Endothelial cell of umbilical vein (primary cell): ENCODE measurements at regions not wholly inside any gene's neighbourhood (a gene's known extent, or its start where the extent isn't known, plus 50 kb on each side); places are given as distances from the start of the nearest gene placed in this dataset.
"Not testable (repeated sequence)": the region's sequence is repeated elsewhere in the genome, so short reads cannot be mapped to it uniquely, and the experiment has no call there.

Experiments
- BruUV-seq: library from RNA; stranded (reverse); fragments of 400-500 nt; replicated peaks from 2 replicates; lab custom pipeline; 2021; lab: Mats Ljungman, UMichigan
- CTCF ChIA-PET: fragments of 300-600, 350-600 bp; sonication (Branson Sonifier 250); formaldehyde crosslinking; loops from one replicate; lab custom pipeline; 2021; ENCODE audit warnings: antibody characterized with exemption, inconsistent platforms; lab: Charles Lee
- POLR2A ChIA-PET: fragments of 300-600, 350-600 bp; sonication (Branson Sonifier 250); formaldehyde crosslinking; loops from one replicate; lab custom pipeline; 2021; ENCODE audit warnings: antibody characterized with exemption, inconsistent platforms; lab: Charles Lee
- DNase-seq: peaks from one replicate; pipeline ENCODE4 v3.0.0-alpha.2; 2011; ENCODE audit warnings: low read depth, low spot score
- FAIRE-seq: peaks from 2 replicates; lab custom pipeline; 2011; peaks lifted over from hg19 to GRCh38; lab: Jason Lieb, UNC
- H2AFZ ChIP-seq: 2 replicates; pipeline ENCODE4 v1.6.0; 2012; ENCODE audit warnings: low read depth, low read length, control low read depth, inconsistent platforms
- H3K27ac ChIP-seq: 2 replicates; pipeline ENCODE4 v1.5.1; 2011; ENCODE audit warnings: low read depth, mild to moderate bottlenecking, control low read depth, low read length, moderate library complexity; ENCODE audit not compliant: insufficient read depth
- H3K27me3 ChIP-seq, 2 experiments: 2 replicates each; pipeline versions ENCODE4 v1.6.0 to v1.6.1; 2011; ENCODE audit warnings: low read length in 2 of 2, mixed read lengths in 1 of 2; ENCODE audit not compliant: control insufficient read depth in 2 of 2, insufficient read depth in 2 of 2
- H3K36me3 ChIP-seq, 2 experiments: 2 replicates in 1 of 2; 3 replicates in 1 of 2; pipeline ENCODE4 v1.5.1; 2011; ENCODE audit warnings: low read length in 2 of 2, mild to moderate bottlenecking in 1 of 2, moderate library complexity in 1 of 2; ENCODE audit not compliant: control insufficient read depth in 2 of 2, insufficient read depth in 2 of 2; ENCODE audit errors: extremely low read depth in 1 of 2
- H3K4me1 ChIP-seq: 3 replicates; pipeline ENCODE4 v1.5.1; 2011; ENCODE audit warnings: mild to moderate bottlenecking, low read length; ENCODE audit not compliant: control insufficient read depth, insufficient read depth; ENCODE audit errors: extremely low read depth
- H3K4me2 ChIP-seq: 2 replicates; pipeline ENCODE4 v1.6.1; 2011; ENCODE audit warnings: low read length, control low read depth, mixed read lengths; ENCODE audit not compliant: insufficient read depth
- H3K4me3 ChIP-seq, 3 experiments: fragments of 200-600 bp in 1 of 3; sonication (generic), shearing (Covaris generic) in 1 of 3; replicated peaks in 1 of 3; 2 replicates each; pipeline ENCODE4 v1.5.1; 2011 to 2016; ENCODE audit warnings: control low read depth in 3 of 3, low read length in 3 of 3, mild to moderate bottlenecking in 2 of 3, inconsistent platforms in 1 of 3, low read depth in 1 of 3, moderate library complexity in 1 of 3; ENCODE audit not compliant: insufficient read depth in 1 of 3
- H3K79me2 ChIP-seq: 2 replicates; pipeline ENCODE4 v1.6.0; 2012; ENCODE audit warnings: low read length, inconsistent platforms; ENCODE audit not compliant: control insufficient read depth, insufficient read depth
- H3K9ac ChIP-seq: replicated peaks from 2 replicates; pipeline ENCODE3; 2011; ENCODE audit warnings: low read length, control low read depth; ENCODE audit not compliant: insufficient read depth; ENCODE audit errors: extremely low read depth
- H3K9me1 ChIP-seq: replicated peaks from 3 replicates; pipeline ENCODE4 v1.6.0; 2011; ENCODE audit warnings: mild to moderate bottlenecking, low read length; ENCODE audit not compliant: control insufficient read depth, insufficient read depth; ENCODE audit errors: extremely low read depth
- H3K9me3 ChIP-seq: replicated peaks from 2 replicates; pipeline ENCODE4 v1.5.1; 2012; ENCODE audit warnings: low read length, inconsistent platforms; ENCODE audit not compliant: control insufficient read depth, insufficient read depth
- H4K20me1 ChIP-seq: replicated peaks from 2 replicates; pipeline ENCODE3; 2011; ENCODE audit warnings: mild to moderate bottlenecking, low read length; ENCODE audit not compliant: control insufficient read depth, insufficient read depth; ENCODE audit errors: extremely low read depth
- dilution Hi-C: fragments of 300-500 bp; cut with MboI; formaldehyde crosslinking; loops from one replicate; pipeline ENCODE4 v1.15.0; 2019; ENCODE audit warnings: low sequenced_read_pairs; ENCODE audit not compliant: extremely low pct_ligation_motif_present
- intact Hi-C: fragments of 100-400 bp; cut with micrococcal nuclease; formaldehyde crosslinking; loops from one replicate; pipeline ENCODE4 v1.10.0; 2022

GRCh38 chr3:125864532-125864931, 104.4 kb upstream of the ROPN1B start:
- H3K9ac ChIP-seq, intact Hi-C loops, H2AFZ ChIP-seq, FAIRE-seq, CTCF ChIA-PET, H3K27ac ChIP-seq, H3K4me3 ChIP-seq, H3K4me1 ChIP-seq, H4K20me1 ChIP-seq, H3K27me3 ChIP-seq, H3K4me2 ChIP-seq, dilution Hi-C loops, H3K9me3 ChIP-seq, BruUV-seq, H3K36me3 ChIP-seq, DNase-seq, POLR2A ChIA-PET, H3K79me2 ChIP-seq, H3K9me1 ChIP-seq: not testable (repeated sequence)

GRCh38 chr3:125886006-125886405, 83.0 kb upstream of the ROPN1B start:
- H2AFZ ChIP-seq, H3K9me3 ChIP-seq, dilution Hi-C loops, H3K4me3 ChIP-seq, H3K36me3 ChIP-seq, BruUV-seq, H4K20me1 ChIP-seq, CTCF ChIA-PET, H3K27ac ChIP-seq, H3K9ac ChIP-seq, H3K9me1 ChIP-seq, H3K4me1 ChIP-seq, FAIRE-seq, POLR2A ChIA-PET, H3K79me2 ChIP-seq, intact Hi-C loops, DNase-seq, H3K27me3 ChIP-seq, H3K4me2 ChIP-seq: not testable (repeated sequence)

DNA sequence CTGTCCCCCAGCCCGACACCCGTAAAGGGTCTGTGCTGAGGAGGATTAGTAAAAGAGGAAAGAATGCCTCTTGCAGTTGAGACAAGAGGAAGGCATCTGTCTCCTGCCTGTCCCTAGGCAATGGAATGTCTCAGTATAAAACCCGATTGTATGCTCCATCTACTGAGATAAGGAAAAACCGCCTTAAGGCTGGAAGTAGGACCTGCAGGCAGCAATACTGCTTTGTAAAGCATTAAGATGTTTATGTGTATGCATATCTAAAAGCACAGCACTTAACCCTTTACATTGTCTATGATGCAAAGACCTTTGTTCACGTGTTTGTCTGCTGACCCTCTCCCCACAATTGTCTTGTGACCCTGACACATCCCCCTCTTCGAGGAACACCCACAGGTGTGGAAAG, 69.8 kb upstream of the ROPN1B start:
- intact Hi-C loops, H3K4me3 ChIP-seq, H3K36me3 ChIP-seq, H4K20me1 ChIP-seq, H3K9me1 ChIP-seq, FAIRE-seq, DNase-seq, H3K27ac ChIP-seq, BruUV-seq, H2AFZ ChIP-seq, H3K27me3 ChIP-seq, H3K9ac ChIP-seq, dilution Hi-C loops, H3K4me1 ChIP-seq, CTCF ChIA-PET, H3K9me3 ChIP-seq, POLR2A ChIA-PET, H3K79me2 ChIP-seq, H3K4me2 ChIP-seq: not testable (repeated sequence)

GRCh38 chr3:125901473-125901872, 67.5 kb upstream of the ROPN1B start:
- dilution Hi-C loops, H3K79me2 ChIP-seq, CTCF ChIA-PET, H2AFZ ChIP-seq, H4K20me1 ChIP-seq, H3K9me1 ChIP-seq, H3K36me3 ChIP-seq, DNase-seq, H3K4me1 ChIP-seq, H3K27me3 ChIP-seq, H3K9ac ChIP-seq, H3K4me3 ChIP-seq, BruUV-seq, FAIRE-seq, intact Hi-C loops, H3K4me2 ChIP-seq, H3K27ac ChIP-seq, H3K9me3 ChIP-seq, POLR2A ChIA-PET: not testable (repeated sequence)
